Neural progenitor cell (in vitro differentiated cells): ENCODE measurements at regions not wholly inside any gene's neighbourhood (a gene's known extent, or its start where the extent isn't known, plus 50 kb on each side); places are given as distances from the start of the nearest gene placed in this dataset.

ENCODE experiments used
- DNase-seq: peaks from one replicate; pipeline ENCODE4 v3.0.0-alpha.2; 2016; ENCODE audit warnings: low spot score
- H2AFZ ChIP-seq: fragments of 200-600 bp; sonication (generic); replicated peaks from 2 replicates; pipeline ENCODE4 v1.6.1; 2016; ENCODE audit warnings: antibody characterized with exemption
- H3F3A ChIP-seq: fragments of 200-600 bp; sonication (generic); 2 replicates; pipeline ENCODE4 v1.6.1; 2016; ENCODE audit warnings: antibody characterized with exemption, low read depth
- H3K27ac ChIP-seq: fragments of 200-600 bp; sonication (generic); 2 replicates; pipeline ENCODE4 v1.5.1; 2016; ENCODE audit warnings: mild to moderate bottlenecking
- H3K27me3 ChIP-seq: fragments of 200-600 bp; sonication (generic); 2 replicates; pipeline ENCODE4 v1.6.1; 2016; ENCODE audit warnings: mild to moderate bottlenecking, moderate library complexity
- H3K36me3 ChIP-seq: fragments of 200-600 bp; sonication (generic); 2 replicates; pipeline ENCODE4 v1.5.1; 2016
- H3K4me1 ChIP-seq: fragments of 200-600 bp; sonication (generic); 2 replicates; pipeline ENCODE4 v1.6.1; 2016; ENCODE audit warnings: mixed run types
- H3K4me2 ChIP-seq: fragments of 200-600 bp; sonication (generic); 2 replicates; pipeline ENCODE4 v1.6.1; 2016
- H3K4me3 ChIP-seq: fragments of 200-600 bp; sonication (generic); 2 replicates; pipeline ENCODE4 v1.5.1; 2016
- H3K79me2 ChIP-seq: fragments of 200-600 bp; sonication (generic); 2 replicates; pipeline ENCODE4 v1.6.1; 2016; ENCODE audit warnings: low read depth
- H3K9ac ChIP-seq: fragments of 200-600 bp; sonication (generic); 2 replicates; pipeline ENCODE4 v1.6.1; 2016
- H3K9me3 ChIP-seq: fragments of 200-600 bp; sonication (generic); 2 replicates; pipeline ENCODE4 v1.5.1; 2016; ENCODE audit warnings: low read depth
- H4K20me1 ChIP-seq: fragments of 200-600 bp; sonication (generic); 2 replicates; pipeline ENCODE4 v1.6.1; 2016; ENCODE audit warnings: low read depth
- H3K27ac Mint-ChIP-seq: 3 replicates; pipeline ENCODE4 v1.8.0; 2021; ENCODE audit warnings: mixed read lengths
- H3K27me3 Mint-ChIP-seq: 2 replicates; pipeline ENCODE4 v1.8.0; 2022; ENCODE audit warnings: low read depth, mild to moderate bottlenecking, inconsistent platforms, moderate library complexity, mixed read lengths; ENCODE audit not compliant: insufficient read depth
- H3K36me3 Mint-ChIP-seq: 3 replicates; pipeline ENCODE4 v1.8.0; 2021; ENCODE audit warnings: mixed read lengths
- H3K4me1 Mint-ChIP-seq: 3 replicates; pipeline ENCODE4 v1.8.0; 2021; ENCODE audit warnings: mixed read lengths
- H3K4me3 Mint-ChIP-seq: 3 replicates; pipeline ENCODE4 v1.8.0; 2021; ENCODE audit warnings: mild to moderate bottlenecking, moderate library complexity, mixed read lengths
- H3K9me3 Mint-ChIP-seq: 3 replicates; pipeline ENCODE4 v1.8.0; 2020; ENCODE audit warnings: mixed read lengths
- CTCF ChIP-seq: fragments of 200-600 bp; sonication (generic); IDR thresholded peaks from 2 replicates; pipeline ENCODE4 v1.5.1; 2017; ENCODE audit warnings: antibody characterized with exemption, mild to moderate bottlenecking
- EZH2 ChIP-seq: fragments of 200-600 bp; sonication (generic); IDR thresholded peaks from 2 replicates; pipeline ENCODE4 v1.6.1; 2017; ENCODE audit warnings: antibody characterized with exemption, mild to moderate bottlenecking, moderate library complexity
- EZH2phosphoT487 ChIP-seq: fragments of 200-600 bp; sonication (generic); IDR thresholded peaks from 2 replicates; pipeline ENCODE4 v1.6.1; 2017; ENCODE audit warnings: antibody characterized with exemption

DNA sequence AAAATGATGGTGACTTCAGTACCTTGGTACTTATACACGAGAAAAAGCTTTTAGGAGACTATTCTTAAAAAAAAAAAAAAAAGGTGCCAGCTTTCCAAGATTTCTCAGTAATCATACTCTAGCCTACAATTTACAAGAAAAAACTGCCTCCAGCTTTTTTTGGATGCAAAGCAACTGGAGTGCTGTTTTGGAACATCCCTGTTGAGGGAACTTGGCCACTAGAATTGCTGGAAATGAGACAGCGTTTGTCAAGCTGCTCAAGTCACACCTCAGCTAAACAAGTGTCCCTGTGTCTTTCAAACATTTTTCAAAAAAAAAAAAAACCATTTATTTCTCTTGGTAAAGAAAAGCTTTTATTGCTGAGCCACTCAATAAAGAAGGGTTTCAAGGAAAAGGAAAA lies 413.1 kb upstream of the ARGLU1 start:
- H3K4me3 Mint-ChIP-seq: no peak overlapping the region
- no peaks in the 10 kb centered on the region for H3K36me3 Mint-ChIP-seq
- DNase-seq: no peak
- no peak overlapping the region for H3K27ac Mint-ChIP-seq
- no peaks in the 10 kb centered on the region for H3K27me3 Mint-ChIP-seq
- TF ChIP-seq CTCF (no peak), EZH2 (no peak), EZH2phosphoT487 (no peak)
- no peak overlapping the region for H3K4me2 ChIP-seq
- H3K4me1 ChIP-seq: no peaks in the 10 kb centered on the region
- H3K9me3 Mint-ChIP-seq: peaks cover 3% of the 10 kb centered on the region
- H3F3A ChIP-seq: no peaks in the 10 kb centered on the region
- no peaks in the 10 kb centered on the region for H3K36me3 ChIP-seq
- no peaks in the 10 kb centered on the region for H4K20me1 ChIP-seq
- H3K9ac ChIP-seq: no peak overlapping the region
- no peaks in the 10 kb centered on the region for H3K27me3 ChIP-seq
- no peak overlapping the region for H3K4me3 ChIP-seq
- H3K9me3 ChIP-seq: no peaks in the 10 kb centered on the region
- H3K27ac ChIP-seq: no peak overlapping the region
- no peaks in the 10 kb centered on the region for H3K79me2 ChIP-seq
- H2AFZ ChIP-seq: no peak overlapping the region
- peaks cover 11% of the 10 kb centered on the region for H3K4me1 Mint-ChIP-seq

DNA sequence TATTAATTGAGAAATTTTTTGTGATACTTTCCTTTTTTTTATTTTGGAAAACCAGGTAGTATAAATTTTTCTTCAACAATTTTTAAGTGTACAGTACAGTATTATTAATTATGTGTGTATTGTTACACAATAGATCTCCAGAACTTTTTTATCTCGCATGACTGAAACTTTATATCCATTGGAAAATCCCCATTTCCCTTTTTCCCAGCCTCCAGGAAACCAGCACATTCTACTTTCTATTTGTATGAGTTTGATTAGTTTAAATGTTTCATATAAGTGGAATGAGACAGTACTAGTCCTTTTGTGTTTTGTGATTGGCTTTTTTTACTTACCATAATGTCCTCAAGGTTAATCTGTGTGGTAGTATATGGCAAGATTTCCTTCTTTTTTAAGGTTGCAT lies 399.5 kb upstream of the ARGLU1 start:
- Histone ChIP-seq H3K9me3 (no peaks in the 10 kb centered on the region), H4K20me1 (no peaks in the 10 kb centered on the region), H2AFZ (no peak overlapping the region), H3K4me1 (peaks cover 5% of the 10 kb centered on the region), H3K27ac (no peak overlapping the region), H3K27me3 (no peaks in the 10 kb centered on the region), H3K79me2 (no peaks in the 10 kb centered on the region), H3K9ac (no peak overlapping the region), H3F3A (no peaks in the 10 kb centered on the region), H3K36me3 (no peaks in the 10 kb centered on the region), H3K4me2 (no peak overlapping the region), H3K4me3 (no peak overlapping the region)
- H3K9me3 Mint-ChIP-seq: no peaks in the 10 kb centered on the region
- no peak for DNase-seq
- H3K4me3 Mint-ChIP-seq: no peak overlapping the region
- no peak overlapping the region for H3K27ac Mint-ChIP-seq
- H3K4me1 Mint-ChIP-seq: peaks cover 1% of the 10 kb centered on the region
- no peak for TF ChIP-seq EZH2phosphoT487
- TF ChIP-seq EZH2: no peak
- TF ChIP-seq CTCF: no peak
- H3K27me3 Mint-ChIP-seq: no peaks in the 10 kb centered on the region
- H3K36me3 Mint-ChIP-seq: no peaks in the 10 kb centered on the region

- H3K79me2 ChIP-seq: no peaks in the 10 kb centered on the region
- no peaks in the 10 kb centered on the region for H3F3A ChIP-seq
- H3K4me1 ChIP-seq: peaks cover 5% of the 10 kb centered on the region
- H3K4me1 Mint-ChIP-seq: peaks cover 3% of the 10 kb centered on the region
- H3K36me3 ChIP-seq: no peaks in the 10 kb centered on the region
- H3K9me3 Mint-ChIP-seq: no peaks in the 10 kb centered on the region
- H3K9ac ChIP-seq: no peak overlapping the region
- H4K20me1 ChIP-seq: no peaks in the 10 kb centered on the region
- no peak overlapping the region for H3K27ac Mint-ChIP-seq
- no peak for TF ChIP-seq EZH2
- TF ChIP-seq EZH2phosphoT487: no peak
- TF ChIP-seq CTCF: no peak
- no peaks in the 10 kb centered on the region for H3K27me3 Mint-ChIP-seq
- no peak overlapping the region for H3K4me2 ChIP-seq
- DNase-seq: no peak
- H2AFZ ChIP-seq: no peak overlapping the region
- no peak overlapping the region for H3K27ac ChIP-seq
- no peaks in the 10 kb centered on the region for H3K27me3 ChIP-seq
- H3K4me3 Mint-ChIP-seq: no peak overlapping the region
- no peaks in the 10 kb centered on the region for H3K9me3 ChIP-seq
- no peaks in the 10 kb centered on the region for H3K36me3 Mint-ChIP-seq
- no peak overlapping the region for H3K4me3 ChIP-seq
Measured at GRCh38 chr13:106963151-106963550, 395.2 kb upstream of the ARGLU1 start.

- H3K27ac Mint-ChIP-seq: no peak overlapping the region
- H3K4me2 ChIP-seq: no peak overlapping the region
- H3K4me3 Mint-ChIP-seq: no peak overlapping the region
- peaks cover 5% of the 10 kb centered on the region for H3K4me1 ChIP-seq
- H4K20me1 ChIP-seq: no peaks in the 10 kb centered on the region
- no peak overlapping the region for H2AFZ ChIP-seq
- no peak for DNase-seq
- H3K36me3 ChIP-seq: no peaks in the 10 kb centered on the region
- TF ChIP-seq EZH2 (no peak), EZH2phosphoT487 (no peak), CTCF (no peak)
- H3K27ac ChIP-seq: no peak overlapping the region
- H3K27me3 Mint-ChIP-seq: no peaks in the 10 kb centered on the region
- no peaks in the 10 kb centered on the region for H3K9me3 Mint-ChIP-seq
- no peaks in the 10 kb centered on the region for H3K9me3 ChIP-seq
- no peaks in the 10 kb centered on the region for H3K36me3 Mint-ChIP-seq
- peaks cover 3% of the 10 kb centered on the region for H3K4me1 Mint-ChIP-seq
- H3K79me2 ChIP-seq: no peaks in the 10 kb centered on the region
- no peaks in the 10 kb centered on the region for H3F3A ChIP-seq
- H3K9ac ChIP-seq: no peak overlapping the region
- no peak overlapping the region for H3K4me3 ChIP-seq
- H3K27me3 ChIP-seq: no peaks in the 10 kb centered on the region
Measured at GRCh38 chr13:106961651-106962050, 393.7 kb upstream of the ARGLU1 start.
